SU-DHL-6 (cell line): ENCODE measurements at regions not wholly inside any gene's neighbourhood (a gene's known extent, or its start where the extent isn't known, plus 50 kb on each side); places are given as distances from the start of the nearest gene placed in this dataset.

Experiments used
- EZH2phosphoT487 ChIP-seq: fragments of 200-600 bp; sonication (generic), shearing (Covaris generic); conservative IDR thresholded peaks from 2 replicates; pipeline ENCODE4 v1.6.1; 2018; ENCODE audit warnings: mild to moderate bottlenecking, antibody characterized with exemption, low read length, moderate library complexity, mixed read lengths
- TF ChIP-seq, protein P1 (sequence below): fragments of 200-600 bp; sonication (generic); IDR thresholded peaks from one replicate; pipeline ENCODE4 v1.5.1; 2017; ENCODE audit warnings: antibody characterized with exemption, mild to moderate bottlenecking, low read length, moderate library complexity; ENCODE audit not compliant: insufficient read depth, poor library complexity, severe bottlenecking

DNA sequence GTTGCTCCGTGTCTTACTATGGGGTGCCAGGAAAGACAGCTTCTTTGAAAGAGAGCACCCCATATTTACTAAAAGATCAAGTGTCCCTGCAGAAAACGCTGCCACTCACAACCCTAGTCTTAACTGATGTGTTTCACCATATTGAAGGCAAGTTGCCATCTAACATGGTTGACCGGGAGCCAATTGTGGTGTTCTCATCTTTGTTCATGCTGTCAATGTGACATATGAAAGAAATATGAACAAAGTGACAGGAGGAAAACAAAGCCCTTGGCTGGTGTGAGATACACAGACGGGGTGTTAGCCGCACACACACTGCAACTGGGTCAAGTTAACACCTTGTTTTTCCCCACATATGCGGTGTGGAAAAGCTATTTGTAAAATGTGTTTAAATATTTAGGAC lies 122.3 kb upstream of the NEBL start:
- TF ChIP-seq, protein P1, sequence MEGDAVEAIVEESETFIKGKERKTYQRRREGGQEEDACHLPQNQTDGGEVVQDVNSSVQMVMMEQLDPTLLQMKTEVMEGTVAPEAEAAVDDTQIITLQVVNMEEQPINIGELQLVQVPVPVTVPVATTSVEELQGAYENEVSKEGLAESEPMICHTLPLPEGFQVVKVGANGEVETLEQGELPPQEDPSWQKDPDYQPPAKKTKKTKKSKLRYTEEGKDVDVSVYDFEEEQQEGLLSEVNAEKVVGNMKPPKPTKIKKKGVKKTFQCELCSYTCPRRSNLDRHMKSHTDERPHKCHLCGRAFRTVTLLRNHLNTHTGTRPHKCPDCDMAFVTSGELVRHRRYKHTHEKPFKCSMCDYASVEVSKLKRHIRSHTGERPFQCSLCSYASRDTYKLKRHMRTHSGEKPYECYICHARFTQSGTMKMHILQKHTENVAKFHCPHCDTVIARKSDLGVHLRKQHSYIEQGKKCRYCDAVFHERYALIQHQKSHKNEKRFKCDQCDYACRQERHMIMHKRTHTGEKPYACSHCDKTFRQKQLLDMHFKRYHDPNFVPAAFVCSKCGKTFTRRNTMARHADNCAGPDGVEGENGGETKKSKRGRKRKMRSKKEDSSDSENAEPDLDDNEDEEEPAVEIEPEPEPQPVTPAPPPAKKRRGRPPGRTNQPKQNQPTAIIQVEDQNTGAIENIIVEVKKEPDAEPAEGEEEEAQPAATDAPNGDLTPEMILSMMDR: no peak
- no peak for TF ChIP-seq EZH2phosphoT487
